ENCODE measurements at regions not wholly inside any gene's neighbourhood (a gene's known extent, or its start where the extent isn't known, plus 50 kb on each side); places are given as distances from the start of the nearest gene placed in this dataset.
"Not testable (repeated sequence)": the region's sequence is repeated elsewhere in the genome, so short reads cannot be mapped to it uniquely, and the experiment has no call there.

- no peak overlapping the region for H3K4me3 ChIP-seq (ENCODE audit: low read length)
- TF ChIP-seq CTCF (IDR thresholded peaks at IDR 0.05; ENCODE audit: insufficient read depth, low read depth, low read length, missing control alignments) = no peak
- DNase-seq (ENCODE audit: low read depth) = no peak
Measured at GRCh38 chr6:68069921-68070710, 565.0 kb upstream of the ADGRB3 start.

- TF ChIP-seq CTCF (IDR thresholded peaks at IDR 0.05; ENCODE audit: insufficient read depth, low read depth, low read length, missing control alignments) = no peak
Measured at GRCh38 chr6:68059899-68060298, 575.2 kb upstream of the ADGRB3 start.

GRCh38 chr6:68059261-68059660, 575.8 kb upstream of the ADGRB3 start:
- no peak for DNase-seq (ENCODE audit: low read depth)
- no peak overlapping the region for H3K4me3 ChIP-seq (ENCODE audit: low read length)
- no peak for TF ChIP-seq CTCF (IDR thresholded peaks at IDR 0.05; ENCODE audit: insufficient read depth, low read depth, low read length, missing control alignments)

More at GRCh38 chr6:68059899-68060298, 575.2 kb upstream of the ADGRB3 start:
- no peak overlapping the region for H3K4me3 ChIP-seq (ENCODE audit: low read length)
- no peak for DNase-seq (ENCODE audit: low read depth)

GRCh38 chr6:68056596-68056995, 578.5 kb upstream of the ADGRB3 start:
- H3K4me3 ChIP-seq (ENCODE audit: low read length); DNase-seq (ENCODE audit: low read depth): not testable (repeated sequence)

GRCh38 chr6:68054756-68055155, 580.3 kb upstream of the ADGRB3 start:
- H3K4me3 ChIP-seq (ENCODE audit: low read length) = no peak overlapping the region
- TF ChIP-seq CTCF (IDR thresholded peaks at IDR 0.05; ENCODE audit: insufficient read depth, low read depth, low read length, missing control alignments) = no peak
- DNase-seq (ENCODE audit: low read depth) = no peak

- TF ChIP-seq CTCF (IDR thresholded peaks at IDR 0.05; ENCODE audit: insufficient read depth, low read depth, low read length, missing control alignments) = no peak
- DNase-seq (ENCODE audit: low read depth) = no peak
Measured at GRCh38 chr6:68053805-68054373, 581.2 kb upstream of the ADGRB3 start.

GRCh38 chr6:68052234-68052633, 582.8 kb upstream of the ADGRB3 start:
- TF ChIP-seq CTCF (IDR thresholded peaks at IDR 0.05; ENCODE audit: insufficient read depth, low read depth, low read length, missing control alignments) = no peak
- H3K4me3 ChIP-seq (ENCODE audit: low read length) = no peak overlapping the region
- DNase-seq (ENCODE audit: low read depth) = no peak

More at GRCh38 chr6:68053805-68054373, 581.2 kb upstream of the ADGRB3 start:
- H3K4me3 ChIP-seq (ENCODE audit: low read length) = no peak overlapping the region
